SHP77 (cell line): ENCODE measurements at regions not wholly inside any gene's neighbourhood (a gene's known extent, or its start where the extent isn't known, plus 50 kb on each side); places are given as distances from the start of the nearest gene placed in this dataset.
"Not testable (repeated sequence)": the region's sequence is repeated elsewhere in the genome, so short reads cannot be mapped to it uniquely, and the experiment has no call there.

Experiments
- DNase-seq, 2 experiments: peaks; one replicate each; lab custom pipeline; 2025; lab: John Stamatoyannopoulos, UW

DNA sequence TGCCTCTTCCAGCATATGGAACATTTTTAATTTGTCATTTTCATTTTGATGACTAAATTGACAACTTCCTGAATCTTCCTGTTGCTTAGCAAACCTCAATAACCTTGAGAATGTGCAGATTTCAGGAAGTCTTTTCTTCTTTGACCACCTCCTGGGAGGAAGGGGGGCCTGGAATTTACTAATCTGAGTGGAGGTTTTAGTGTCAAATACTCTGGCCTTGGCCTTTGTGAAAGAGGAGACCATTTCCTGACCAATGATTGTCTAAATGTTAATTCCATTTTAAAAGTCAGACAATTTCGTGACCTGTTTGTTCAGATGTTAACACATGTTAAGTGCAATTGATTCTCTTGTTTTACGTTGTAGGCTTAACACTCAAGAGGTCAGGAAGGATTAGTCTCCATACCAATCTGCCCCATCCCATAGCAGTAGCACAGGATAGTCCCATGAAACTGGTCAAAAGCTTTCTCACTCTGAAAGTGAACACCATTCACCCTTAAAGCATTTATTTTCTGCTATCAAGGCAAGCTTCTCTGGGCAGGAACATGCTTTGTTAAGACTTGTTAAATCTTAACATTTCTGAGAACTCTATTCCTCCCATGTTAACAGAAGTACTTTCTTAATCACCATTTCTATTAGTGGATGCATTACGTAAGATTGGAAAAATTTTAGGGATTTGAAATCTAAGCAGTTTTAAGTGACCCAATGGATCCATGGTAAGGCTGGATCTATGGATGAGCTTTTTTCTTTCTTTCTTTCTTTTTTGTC is 219.6 kb downstream of the RND3 start:
- no peak for DNase-seq

DNA sequence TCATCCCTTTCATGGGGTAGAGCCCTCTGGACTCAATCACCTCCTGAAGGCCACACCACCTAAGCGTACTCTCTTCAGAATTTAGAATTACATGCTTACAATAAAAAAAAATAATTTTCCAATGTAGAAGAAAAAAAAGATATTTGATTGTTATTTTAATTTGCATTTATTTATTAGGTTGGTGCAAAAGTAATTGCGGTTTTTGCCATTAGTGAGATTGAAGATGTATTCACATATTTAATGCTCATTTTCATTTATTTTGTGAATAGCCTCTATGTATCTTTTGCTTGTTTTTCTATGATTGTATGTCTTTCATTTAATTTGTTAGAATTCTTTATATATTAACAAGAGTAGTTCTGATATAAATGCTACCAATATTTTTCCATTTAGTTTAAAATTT is 220.5 kb downstream of the RND3 start:
- DNase-seq, result no peak

DNA sequence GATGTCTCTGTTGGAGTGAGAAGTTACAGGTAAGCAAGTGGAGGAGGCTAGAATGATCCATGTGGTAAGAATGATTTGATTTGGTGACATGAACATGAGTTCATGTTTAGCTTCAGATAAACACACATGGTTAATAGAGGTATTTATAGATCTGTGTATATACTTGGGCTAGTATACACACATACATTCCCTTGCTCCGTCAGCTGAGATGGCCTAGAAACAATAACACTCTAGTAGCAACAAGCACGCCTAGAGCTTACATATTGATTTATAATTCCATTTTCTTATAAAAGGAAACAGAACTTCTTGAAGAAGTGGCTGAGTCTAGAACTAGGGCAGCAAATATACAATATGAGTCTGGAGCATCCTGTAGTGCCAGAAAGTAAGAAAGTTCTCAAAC is 223.0 kb downstream of the RND3 start:
- no peak for DNase-seq

DNA sequence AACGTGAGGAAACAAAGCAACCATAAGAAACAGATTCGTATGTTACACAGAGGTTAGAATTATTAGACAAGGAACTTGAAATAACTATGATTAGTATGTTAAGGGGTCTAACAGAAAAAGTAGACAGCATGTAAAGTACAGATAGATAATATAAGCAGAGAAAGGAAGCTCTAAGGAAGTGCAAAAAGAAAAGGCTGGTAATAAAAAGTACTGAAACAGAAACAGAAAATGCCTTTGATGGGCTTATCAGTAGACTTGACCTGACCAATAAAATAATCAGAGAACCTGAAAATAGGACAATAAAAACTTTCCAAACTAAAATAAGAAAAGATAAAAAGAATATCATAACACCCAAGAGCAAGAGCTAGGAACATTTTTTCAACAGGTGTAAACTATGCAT is 225.8 kb downstream of the RND3 start:
- DNase-seq, result no peak

DNA sequence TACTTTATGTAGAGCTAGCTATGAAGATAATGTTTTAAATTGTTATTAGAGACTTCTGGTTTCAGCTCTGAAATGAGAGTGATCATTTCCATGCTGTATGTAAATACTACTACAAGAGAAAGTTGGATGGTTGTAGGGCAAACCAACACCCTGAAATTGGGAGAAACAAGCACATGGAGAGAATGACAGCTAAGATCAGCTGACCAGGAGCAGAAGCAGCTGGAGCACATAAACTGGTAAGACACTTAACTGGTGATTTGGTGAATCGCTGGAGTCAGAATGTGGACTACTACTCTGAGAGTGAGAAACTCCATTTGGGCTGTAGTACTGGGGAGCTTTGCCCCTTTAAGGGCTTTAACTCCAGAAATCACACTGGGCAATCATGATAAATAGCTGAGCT is 226.8 kb downstream of the RND3 start:
- no peak for DNase-seq

DNA sequence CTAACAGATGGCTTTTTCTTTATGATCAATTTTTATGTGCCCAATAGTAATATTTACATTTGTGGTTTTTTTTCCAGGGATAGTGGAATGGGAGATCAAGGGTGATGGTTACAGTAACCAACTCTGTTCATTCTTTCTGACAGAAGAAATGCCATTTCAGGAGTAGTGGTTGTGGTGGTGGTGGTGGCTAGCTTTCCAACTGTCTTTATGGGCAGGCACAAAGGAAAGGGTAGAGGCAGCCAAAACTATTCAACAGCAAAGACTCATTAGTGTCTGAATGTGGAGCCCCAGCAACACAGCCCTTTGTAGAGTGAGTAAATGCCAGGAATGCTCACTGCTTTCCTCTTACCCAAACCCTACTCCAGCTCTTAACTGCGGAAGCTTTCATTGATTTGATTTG is 227.7 kb downstream of the RND3 start:
- DNase-seq, result no peak

DNA sequence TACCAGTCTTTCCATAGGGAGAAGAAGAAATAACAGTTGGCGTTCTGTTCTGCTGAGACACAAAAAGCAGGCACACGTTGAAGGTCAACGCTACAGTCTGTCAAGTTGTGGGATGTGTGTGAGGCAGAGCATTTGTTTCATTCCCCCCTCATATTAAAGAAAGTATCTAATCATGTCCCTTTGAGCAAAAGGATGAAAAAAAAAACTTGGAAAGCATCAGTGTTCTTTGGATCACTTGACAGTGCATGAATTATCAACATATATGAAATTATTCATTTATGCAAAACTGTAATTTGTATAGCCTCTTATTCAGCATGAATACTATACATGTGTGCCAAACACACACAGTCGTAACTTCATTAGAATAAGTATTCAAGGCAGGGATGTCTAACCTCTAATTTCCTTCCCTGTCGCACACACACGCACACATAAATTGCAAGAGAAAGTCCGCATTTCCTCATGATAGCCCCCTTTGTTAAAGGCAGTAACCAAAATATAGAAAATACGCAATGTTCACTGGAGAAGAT is 228.6 kb downstream of the RND3 start:
- no peak for DNase-seq

DNA sequence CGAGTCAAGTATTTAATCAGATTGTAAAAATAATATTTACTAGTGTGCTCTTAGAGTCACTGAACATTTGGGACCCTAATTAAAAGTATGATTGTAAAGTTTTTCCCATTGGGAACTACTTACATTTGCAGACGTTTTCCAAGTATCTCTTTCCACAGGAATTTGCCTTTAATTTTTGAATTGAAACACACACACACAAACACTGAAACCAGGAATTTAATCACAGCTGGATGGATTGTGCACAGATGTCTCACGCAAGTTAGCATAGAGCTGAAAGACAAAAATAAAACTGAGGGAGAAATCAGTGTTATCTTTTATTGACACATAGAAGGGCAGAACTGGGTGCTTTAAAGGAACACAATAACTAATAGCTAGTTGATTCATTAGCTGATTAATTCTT is 230.7 kb downstream of the RND3 start:
- no peak for DNase-seq

DNA sequence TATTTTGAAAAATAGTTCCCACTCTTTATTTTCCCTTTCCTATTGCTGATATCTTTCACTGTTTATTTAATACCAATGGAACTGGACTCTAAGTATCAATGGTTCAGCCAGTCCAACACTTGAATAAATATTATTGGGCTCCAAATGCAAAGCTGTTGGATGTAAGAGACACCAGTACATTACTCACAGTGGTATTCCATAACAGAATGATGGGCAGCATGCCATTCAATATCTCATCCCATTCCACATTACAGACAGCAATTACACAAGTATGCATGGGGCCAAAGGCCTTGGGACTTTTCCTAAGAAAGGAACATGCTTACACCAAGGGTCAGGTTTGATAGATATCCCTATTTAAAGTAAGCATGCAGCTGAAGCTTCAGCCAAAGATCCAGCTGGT is 231.9 kb downstream of the RND3 start:
- no peak for DNase-seq

DNA sequence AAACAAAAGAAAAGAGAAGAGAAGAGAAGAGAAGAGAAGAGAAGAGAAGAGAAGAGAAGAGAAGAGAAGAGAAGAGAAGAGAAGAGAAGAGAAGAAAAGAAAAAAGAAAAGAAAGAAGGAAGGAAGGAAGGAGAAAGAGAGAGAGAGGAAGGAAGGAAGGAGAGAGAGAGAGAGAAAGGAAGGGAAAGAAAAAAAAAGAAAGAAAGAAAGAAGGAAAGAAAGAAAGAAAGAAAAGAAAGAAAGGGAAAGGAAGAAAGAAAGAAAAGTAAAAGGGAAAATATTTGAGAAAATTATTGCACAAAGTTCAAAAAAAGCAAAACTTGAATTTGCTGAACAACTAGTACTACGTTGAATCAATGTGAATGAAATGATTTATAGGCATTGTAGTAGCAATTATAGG is 237.7 kb downstream of the RND3 start:
- not testable (repeated sequence) for DNase-seq

DNA sequence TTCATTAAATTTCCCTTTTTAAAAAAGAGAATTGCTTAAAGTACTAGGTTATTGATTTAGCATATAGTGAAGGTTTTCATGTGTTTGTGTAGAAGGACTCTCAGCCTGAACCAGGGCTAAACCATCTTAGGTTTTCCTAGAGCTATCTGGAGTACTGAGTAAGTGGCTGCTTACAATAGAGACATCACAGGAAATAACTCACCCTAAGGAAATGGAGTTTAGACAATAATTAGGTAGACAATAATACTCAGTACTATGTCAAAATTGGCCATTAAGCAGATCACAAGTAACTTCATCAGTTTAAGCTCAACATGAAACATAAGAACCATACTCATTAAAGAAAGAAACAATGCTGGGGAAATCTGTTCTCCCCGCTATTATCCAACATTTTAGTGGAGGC is 240.0 kb downstream of the RND3 start:
- no peak for DNase-seq

DNA sequence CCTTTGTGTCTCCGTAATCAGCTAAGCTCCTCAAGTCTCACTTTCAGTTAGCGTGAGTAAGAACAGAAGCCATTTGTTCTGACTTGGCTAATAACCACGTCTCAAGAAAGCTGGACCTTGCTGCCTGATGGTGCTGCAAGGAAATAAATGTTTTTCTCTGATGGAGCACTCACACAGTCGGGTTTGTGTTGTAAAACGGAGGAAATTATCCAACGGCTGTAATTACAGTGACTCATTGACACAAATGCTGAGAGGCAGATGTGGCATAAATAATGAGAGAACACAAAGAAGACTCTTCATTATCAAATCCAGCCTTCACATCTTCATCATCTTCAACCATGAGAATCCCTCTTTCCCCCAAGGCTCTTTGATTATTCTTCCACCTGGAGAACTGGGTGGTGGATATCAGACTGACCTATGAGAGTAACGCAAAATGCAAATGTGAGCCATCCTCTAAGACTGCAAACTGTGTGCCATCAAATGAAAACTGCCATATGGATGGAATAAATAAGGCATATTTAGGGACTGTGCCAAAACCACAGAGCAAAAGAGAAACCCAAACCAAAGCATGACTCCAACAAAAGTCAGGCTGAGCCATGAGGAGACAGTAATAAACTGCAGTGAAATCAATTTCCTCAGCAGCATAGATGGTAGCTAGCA is 252.6 kb downstream of the RND3 start:
- no peak for DNase-seq

DNA sequence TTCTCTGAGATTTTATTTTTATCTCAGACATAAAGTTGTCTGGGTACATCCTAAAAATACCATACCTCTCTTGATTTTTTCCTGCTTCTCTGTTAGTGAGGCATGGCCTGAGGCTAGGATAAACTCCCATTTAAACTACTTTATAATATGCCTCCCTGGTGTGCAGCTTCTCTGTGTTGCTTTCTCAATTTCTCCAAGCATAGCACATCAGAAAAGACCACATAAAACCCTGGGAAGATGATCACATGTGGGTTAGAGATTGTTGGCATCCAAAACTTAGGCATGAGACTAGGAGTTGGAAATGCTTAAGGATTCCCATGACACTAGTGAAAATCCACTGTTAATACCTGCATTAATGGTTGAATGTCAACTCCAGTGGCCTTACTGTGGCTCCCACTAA is 254.6 kb downstream of the RND3 start:
- DNase-seq, result no peak

DNA sequence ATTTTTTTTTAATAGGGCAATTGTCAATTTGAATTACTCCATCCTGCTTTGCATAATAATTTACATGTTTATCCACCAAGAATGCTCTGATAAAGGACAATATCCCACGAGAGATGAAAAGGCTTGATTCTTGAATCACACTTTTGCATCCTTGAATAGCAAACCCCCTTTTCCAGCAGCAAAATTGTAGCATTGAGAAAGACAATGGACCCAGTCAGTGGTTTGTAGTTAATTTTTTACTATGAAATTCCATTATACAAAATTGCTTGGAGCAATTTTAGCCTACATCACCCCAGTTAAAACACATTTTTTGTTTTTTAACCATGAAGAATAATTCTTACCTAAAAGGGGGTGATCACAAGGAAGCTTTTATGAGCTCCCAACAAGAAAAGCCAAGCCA is 255.1 kb downstream of the RND3 start:
- no peak for DNase-seq

DNA sequence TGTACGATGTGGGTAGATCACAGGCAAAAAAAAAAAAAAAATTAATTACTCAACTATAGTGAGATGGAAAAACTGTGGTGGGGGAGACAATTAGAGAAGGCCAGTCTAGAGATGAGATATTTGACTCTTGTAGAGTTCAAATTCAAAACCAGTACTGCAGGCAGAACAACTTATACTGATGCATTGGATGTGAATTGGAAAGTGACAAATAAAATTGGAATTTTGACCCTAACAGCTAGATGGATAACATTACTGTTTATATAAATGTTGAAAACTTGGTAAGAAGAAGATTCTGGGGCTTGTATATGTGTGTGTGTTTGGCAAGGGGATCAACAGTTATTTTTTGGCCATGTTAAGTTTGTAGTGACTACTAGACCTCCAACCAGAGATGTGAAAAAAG is 256.9 kb downstream of the RND3 start:
- DNase-seq, result no peak

DNA sequence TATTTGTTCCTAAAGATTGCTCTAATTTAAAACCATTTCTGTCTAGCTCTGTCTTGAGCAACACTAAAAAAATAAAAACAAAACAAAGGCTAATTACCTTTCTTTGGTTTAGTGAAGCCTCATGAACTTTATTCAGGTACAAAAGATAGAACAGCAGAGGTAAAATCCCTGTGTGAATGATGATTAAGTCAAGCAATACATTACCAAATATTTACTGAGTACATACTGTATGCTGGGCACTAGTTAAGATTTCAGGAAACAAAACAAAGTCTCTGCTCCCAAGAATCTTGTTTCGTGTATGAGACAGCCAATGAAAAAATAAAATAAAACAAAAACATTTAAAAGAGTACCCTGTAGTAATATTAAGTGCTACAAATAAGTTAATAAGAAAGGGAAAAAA is 257.5 kb downstream of the RND3 start:
- no peak for DNase-seq

DNA sequence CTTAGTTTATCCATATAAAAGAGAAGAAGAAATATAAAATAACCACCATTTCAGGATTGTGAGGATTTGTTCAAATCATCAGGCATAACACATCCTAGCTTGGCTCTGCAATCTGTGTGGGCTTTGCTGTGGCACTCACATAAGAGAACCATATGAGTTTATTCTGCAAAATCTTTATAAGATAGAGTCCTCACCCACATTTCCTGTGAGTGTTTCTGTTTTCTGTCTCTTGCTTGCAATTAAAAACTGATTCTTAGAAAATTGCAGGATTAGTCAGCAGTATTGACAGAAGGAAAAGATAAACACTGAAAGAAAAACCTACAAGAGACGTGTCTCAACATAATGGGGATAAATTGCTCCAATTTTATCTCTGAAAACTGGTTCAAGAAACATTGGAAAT is 258.5 kb downstream of the RND3 start:
- no peak for DNase-seq

DNA sequence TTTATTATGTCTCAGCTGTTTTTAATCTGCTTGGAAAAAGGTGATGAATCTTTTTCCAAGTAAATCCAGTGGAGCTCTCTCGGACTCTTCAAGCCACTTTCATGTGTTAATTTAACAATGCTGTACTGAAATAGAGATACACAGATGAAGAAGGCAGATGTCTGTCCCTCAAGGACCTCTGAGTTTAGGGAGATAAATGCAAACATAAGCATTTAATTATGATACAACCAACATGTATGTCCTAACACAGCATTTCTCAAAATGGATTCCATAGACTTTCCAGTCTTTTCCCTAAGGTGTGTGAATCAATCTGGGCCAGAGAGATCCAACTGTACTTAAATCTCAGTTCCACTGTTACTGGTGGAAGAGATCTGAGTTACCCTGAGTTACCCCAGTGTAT is 262.4 kb downstream of the RND3 start:
- no peak for DNase-seq

DNA sequence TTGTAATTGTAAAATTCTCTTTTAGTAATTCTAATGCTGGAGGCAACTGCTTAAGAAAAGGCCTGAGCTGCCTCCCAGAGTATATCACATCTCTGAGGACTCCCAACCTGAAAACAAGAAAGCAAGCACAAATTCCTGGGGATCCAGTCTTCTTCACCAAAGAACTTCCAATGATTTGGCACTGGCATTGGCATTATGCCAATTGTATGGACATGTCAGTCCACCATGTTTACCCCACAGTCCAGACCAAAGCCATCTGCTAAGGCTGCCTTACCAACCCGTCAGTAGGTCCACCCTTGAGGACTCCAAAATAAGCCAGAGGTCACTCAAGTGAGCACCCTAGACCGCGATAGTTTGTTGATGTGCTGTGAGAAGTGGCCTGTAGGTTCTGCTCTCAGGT is 263.1 kb downstream of the RND3 start:
- DNase-seq, result no peak

DNA sequence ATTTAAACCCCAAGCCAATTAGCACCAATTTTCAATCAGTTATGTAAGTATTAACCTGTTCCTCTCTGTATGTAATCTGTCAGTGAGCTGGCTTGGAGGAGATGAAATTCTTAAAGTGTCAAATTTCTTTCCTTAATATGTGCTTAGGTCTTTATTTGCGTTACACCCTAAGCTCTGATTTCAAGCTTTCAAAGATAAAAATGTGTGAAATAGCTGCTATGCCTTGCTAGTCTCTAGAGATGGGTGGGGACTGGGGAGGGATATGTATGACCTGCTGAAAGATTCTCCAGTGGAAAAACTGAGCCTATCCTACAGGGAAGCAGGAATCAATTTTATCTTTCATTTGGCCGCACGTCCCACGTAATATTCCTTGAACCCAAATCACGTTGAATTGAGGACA is 264.5 kb downstream of the RND3 start:
- DNase-seq, result no peak

DNA sequence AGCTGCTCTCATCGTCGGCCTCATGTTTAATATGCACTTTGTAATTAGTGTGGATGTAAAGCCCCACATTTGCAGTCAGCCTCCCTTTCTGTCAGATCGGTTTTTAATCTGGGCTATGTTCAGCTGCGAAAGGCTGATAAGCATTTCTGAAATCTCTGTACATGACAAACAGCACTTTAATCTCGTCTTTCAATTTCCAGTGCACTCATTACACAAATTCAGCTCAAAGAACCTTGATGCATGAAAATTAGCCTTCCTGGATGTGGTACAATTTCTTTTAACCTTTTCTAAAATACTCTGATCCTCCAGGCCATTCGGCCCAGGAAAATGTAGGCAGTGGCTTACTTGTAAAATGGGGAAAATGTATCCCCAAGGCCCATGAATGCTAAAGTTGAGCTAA is 265.1 kb downstream of the RND3 start:
- DNase-seq, result no peak

DNA sequence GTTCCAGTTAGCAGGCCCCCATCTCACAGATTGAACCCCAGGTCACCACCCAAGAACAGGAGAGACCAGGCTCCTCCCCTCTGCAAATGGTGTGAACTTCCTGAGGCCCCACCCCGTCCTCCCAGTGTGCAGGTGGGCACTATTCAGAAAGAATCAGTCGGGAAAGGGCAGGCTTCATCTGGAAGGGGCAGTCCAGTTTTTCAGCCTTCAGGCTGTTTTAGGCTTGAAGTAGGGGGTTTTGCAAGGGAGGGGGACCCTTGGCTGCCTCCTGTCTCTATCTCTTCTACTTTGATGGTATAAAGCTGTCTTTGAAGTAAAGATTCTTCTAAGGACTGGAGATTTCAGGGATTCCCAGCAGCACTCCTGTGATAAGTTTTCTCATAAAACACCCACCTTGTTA is 267.6 kb downstream of the RND3 start:
- no peak for DNase-seq

DNA sequence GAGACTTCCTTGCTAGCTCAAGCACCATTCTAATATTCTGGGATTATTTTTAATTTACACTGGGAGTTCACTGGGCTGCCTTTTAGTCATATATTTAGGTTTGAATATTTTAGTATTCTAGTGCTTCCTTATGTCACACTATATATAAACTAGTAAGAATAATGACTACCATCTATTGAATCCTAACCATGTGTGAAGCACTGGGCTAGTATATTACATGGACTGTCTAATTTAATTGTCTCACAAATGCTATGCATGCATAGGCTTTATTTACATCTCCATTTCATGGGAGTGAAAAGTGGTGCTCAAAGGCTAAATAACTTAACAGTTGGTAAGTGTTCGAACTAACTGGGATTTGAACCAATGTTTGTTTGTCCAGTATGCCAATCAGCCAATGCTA is 272.4 kb downstream of the RND3 start:
- no peak for DNase-seq

DNA sequence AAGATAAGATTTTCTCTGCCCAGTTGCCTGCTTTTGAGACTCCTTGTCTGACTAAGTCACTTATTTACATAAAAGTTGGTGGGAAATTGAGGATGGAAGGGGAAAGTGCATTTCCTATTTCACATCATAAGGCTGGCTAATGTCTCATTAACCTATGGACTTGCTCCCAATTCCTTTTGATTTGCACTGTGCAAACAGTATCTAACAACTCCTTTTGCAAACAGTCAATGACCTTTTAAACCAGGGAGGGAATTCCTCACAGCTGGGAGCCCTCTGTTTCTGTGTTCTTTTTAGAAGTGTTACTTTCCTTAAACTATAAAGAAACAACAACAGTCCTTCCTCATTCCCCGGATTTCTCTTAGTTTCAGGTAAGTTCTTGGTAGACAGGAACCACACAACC is 272.8 kb downstream of the RND3 start:
- no peak for DNase-seq
